Heart left ventricle (tissue), 13 donors: ENCODE measurements at regions not wholly inside any gene's neighbourhood (a gene's known extent, or its start where the extent isn't known, plus 50 kb on each side); places are given as distances from the start of the nearest gene placed in this dataset.

Experiments used
- POLR2A ChIP-seq, 2 donors: fragments of 450-650 bp; IDR thresholded peaks; one replicate each; pipeline ENCODE4 v1.6.1; 2017; ENCODE audit warnings: antibody characterized with exemption in 2 of 2, mild to moderate bottlenecking in 2 of 2, moderate library complexity in 2 of 2
- TF ChIP-seq, protein P1 (sequence below), 12 donors: fragments of 200-600 bp; sonication (generic) in 4 of 12; IDR thresholded peaks; one replicate each; pipeline versions ENCODE4 v1.5.0 to v1.8.0; 2018 to 2022; ENCODE audit warnings: antibody characterized with exemption in 12 of 12, mild to moderate bottlenecking in 5 of 12
- donor health status: ischemic (EF 13 %, LVEDD 7.1; RV severe dilation, severe dysfunction).
- donor health status: DM: no; HTN: yes; CAD: no.
- donor health status: DM: no; HTN: no; CAD: no.
- donor health status: ischemic (EF 25% LVEDD 6.9; RV normal size, moderate dysfunction).
- donor health status: ischemic (EF 25% LVEDD 5.7; RV mildly dilated, moderate dysfunction).
- donor health status: ischemic (EF 35%, LVEDD 5.7; RV mildly dilated, moderate dysfunction).
- donor health status: nonischemic (EF 11% LVEDD 7.7; RV severe dilation, severe dysfunction).
- donor health status: DM: yes; HTN: yes; CAD: no.
- donor health status: PGD.
- donor health status: ischemic (EF 29% LVEDD 5.4; RV normal size, mild dysfunction).
- donor health status: nonischemic (EF 23%, LVEDD 6.1; RV moderate dilation, normal function).

DNA sequence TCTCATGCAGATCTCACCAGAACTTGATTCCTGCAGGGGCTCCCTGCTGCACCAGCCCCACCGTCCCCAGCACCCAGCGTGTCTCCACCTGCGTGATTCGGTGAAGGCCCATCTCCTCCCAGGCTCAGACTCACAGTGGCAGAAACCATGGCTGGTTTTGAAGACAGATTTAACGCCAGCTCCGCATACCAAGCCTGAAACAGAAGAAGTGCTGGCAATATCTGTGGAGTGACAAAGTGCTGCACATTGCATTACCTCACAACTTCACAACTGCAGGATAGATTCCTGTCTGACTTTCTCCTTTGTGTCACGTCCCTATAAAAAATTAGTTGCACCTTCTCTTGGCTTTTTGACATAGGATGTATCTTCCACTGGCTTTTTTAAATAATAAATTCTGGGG, 120.7 kb downstream of the TTLL2 start:
- TF ChIP-seq POLR2A (IDR thresholded peaks at IDR 0.05): no peak
- TF ChIP-seq, protein P1, sequence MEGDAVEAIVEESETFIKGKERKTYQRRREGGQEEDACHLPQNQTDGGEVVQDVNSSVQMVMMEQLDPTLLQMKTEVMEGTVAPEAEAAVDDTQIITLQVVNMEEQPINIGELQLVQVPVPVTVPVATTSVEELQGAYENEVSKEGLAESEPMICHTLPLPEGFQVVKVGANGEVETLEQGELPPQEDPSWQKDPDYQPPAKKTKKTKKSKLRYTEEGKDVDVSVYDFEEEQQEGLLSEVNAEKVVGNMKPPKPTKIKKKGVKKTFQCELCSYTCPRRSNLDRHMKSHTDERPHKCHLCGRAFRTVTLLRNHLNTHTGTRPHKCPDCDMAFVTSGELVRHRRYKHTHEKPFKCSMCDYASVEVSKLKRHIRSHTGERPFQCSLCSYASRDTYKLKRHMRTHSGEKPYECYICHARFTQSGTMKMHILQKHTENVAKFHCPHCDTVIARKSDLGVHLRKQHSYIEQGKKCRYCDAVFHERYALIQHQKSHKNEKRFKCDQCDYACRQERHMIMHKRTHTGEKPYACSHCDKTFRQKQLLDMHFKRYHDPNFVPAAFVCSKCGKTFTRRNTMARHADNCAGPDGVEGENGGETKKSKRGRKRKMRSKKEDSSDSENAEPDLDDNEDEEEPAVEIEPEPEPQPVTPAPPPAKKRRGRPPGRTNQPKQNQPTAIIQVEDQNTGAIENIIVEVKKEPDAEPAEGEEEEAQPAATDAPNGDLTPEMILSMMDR (IDR thresholded peaks at IDR 0.05): no peak
